Endothelial cell of hepatic sinusoid (primary cell): ENCODE measurements at regions not wholly inside any gene's neighbourhood (a gene's known extent, or its start where the extent isn't known, plus 50 kb on each side); places are given as distances from the start of the nearest gene placed in this dataset.

Experiments used
- in situ Hi-C: cut with HindIII; loops from 2 replicates; pipeline ENCODE4 v1.10.0; 2017; ENCODE audit warnings: low sequenced_read_pairs

- in situ Hi-C loops, result no loop called here
Observed at GRCh38 chr10:2143213-2143835, 406.0 kb upstream of the ADARB2 start.

- in situ Hi-C loops, result no loop called here
Observed at GRCh38 chr10:2139746-2140145, 402.4 kb upstream of the ADARB2 start.

GRCh38 chr10:2137549-2138174 is 400.3 kb upstream of the ADARB2 start:
- in situ Hi-C loops, result no loop called here

GRCh38 chr10:2130705-2131305 is 393.5 kb upstream of the ADARB2 start:
- in situ Hi-C loops, result no loop called here

GRCh38 chr10:2128991-2129390 is 391.7 kb upstream of the ADARB2 start:
- in situ Hi-C loops, result no loop called here

GRCh38 chr10:2124135-2124534 is 386.8 kb upstream of the ADARB2 start:
- in situ Hi-C loops, result no loop called here

- in situ Hi-C loops, result no loop called here
Observed at GRCh38 chr10:2122431-2123124, 385.3 kb upstream of the ADARB2 start.

- in situ Hi-C loops, result no loop called here
Observed at GRCh38 chr10:2121929-2122328, 384.6 kb upstream of the ADARB2 start.

- in situ Hi-C loops, result no loop called here
Observed at GRCh38 chr10:2121315-2121714, 384.0 kb upstream of the ADARB2 start.

- in situ Hi-C loops, result no loop called here
Observed at GRCh38 chr10:2120746-2121145, 383.4 kb upstream of the ADARB2 start.

GRCh38 chr10:2119316-2119715 is 382.0 kb upstream of the ADARB2 start:
- in situ Hi-C loops, result no loop called here

- in situ Hi-C loops, result no loop called here
Observed at GRCh38 chr10:2118201-2118600, 380.9 kb upstream of the ADARB2 start.

GRCh38 chr10:2117641-2118040 is 380.3 kb upstream of the ADARB2 start:
- in situ Hi-C loops, result no loop called here

GRCh38 chr10:2111965-2112364 is 374.6 kb upstream of the ADARB2 start:
- in situ Hi-C loops, result no loop called here

- in situ Hi-C loops, result loop anchor here (5.0 kb wide), 1 partner anchor 76 kb away; no protein-coding TSS in a partner anchor
Observed at GRCh38 chr10:2108496-2108895, 371.2 kb upstream of the ADARB2 start.

- in situ Hi-C loops, result loop anchor here (5.0 kb wide), 1 partner anchor 74 kb away; no protein-coding TSS in a partner anchor
Observed at GRCh38 chr10:2106641-2107040, 369.3 kb upstream of the ADARB2 start.

GRCh38 chr10:2099321-2099720 is 362.0 kb upstream of the ADARB2 start:
- in situ Hi-C loops, result no loop called here

GRCh38 chr10:2097937-2098336 is 360.6 kb upstream of the ADARB2 start:
- in situ Hi-C loops, result no loop called here

- in situ Hi-C loops, result no loop called here
Observed at GRCh38 chr10:2094171-2094570, 356.8 kb upstream of the ADARB2 start.

- in situ Hi-C loops, result no loop called here
Observed at GRCh38 chr10:2083591-2083990, 346.3 kb upstream of the ADARB2 start.

- in situ Hi-C loops, result no loop called here
Observed at GRCh38 chr10:2081501-2081900, 344.2 kb upstream of the ADARB2 start.

GRCh38 chr10:2079603-2080078 is 342.3 kb upstream of the ADARB2 start:
- in situ Hi-C loops, result no loop called here
